ENCODE measurements at regions not wholly inside any gene's neighbourhood (a gene's known extent, or its start where the extent isn't known, plus 50 kb on each side); places are given as distances from the start of the nearest gene placed in this dataset.

DNA sequence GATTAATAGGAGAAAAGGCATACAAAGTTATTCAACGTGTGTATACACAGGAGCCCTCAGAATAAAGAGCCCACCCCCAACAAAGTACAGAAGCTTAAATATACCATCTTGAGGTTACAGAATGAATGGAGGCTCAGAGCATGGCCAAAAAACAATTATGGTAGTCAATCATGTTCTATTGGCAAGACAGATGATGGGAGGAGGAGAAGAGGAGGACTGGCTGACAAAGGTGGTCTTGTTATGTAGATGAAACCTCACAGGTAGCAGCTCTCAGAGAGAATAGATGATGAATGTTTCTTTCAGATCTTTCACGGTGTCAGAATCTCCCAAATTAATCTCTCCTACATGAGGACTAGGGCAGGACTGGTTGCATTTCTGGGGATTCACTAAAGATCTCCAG lies 66.0 kb downstream of the ARL4C start:
- no peak for DNase-seq (ENCODE audit: low spot score)
- no peak overlapping the region for H3K27ac ChIP-seq
- peaks cover 0 to 3% of the 10 kb centered on the region in 2 donors for H3K4me1 ChIP-seq
- H3K9me3 ChIP-seq = no peaks in the 10 kb centered on the region
- TF ChIP-seq, protein P1, sequence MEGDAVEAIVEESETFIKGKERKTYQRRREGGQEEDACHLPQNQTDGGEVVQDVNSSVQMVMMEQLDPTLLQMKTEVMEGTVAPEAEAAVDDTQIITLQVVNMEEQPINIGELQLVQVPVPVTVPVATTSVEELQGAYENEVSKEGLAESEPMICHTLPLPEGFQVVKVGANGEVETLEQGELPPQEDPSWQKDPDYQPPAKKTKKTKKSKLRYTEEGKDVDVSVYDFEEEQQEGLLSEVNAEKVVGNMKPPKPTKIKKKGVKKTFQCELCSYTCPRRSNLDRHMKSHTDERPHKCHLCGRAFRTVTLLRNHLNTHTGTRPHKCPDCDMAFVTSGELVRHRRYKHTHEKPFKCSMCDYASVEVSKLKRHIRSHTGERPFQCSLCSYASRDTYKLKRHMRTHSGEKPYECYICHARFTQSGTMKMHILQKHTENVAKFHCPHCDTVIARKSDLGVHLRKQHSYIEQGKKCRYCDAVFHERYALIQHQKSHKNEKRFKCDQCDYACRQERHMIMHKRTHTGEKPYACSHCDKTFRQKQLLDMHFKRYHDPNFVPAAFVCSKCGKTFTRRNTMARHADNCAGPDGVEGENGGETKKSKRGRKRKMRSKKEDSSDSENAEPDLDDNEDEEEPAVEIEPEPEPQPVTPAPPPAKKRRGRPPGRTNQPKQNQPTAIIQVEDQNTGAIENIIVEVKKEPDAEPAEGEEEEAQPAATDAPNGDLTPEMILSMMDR (IDR thresholded peaks at IDR 0.05) = no peak
- no peak overlapping the region for H3K4me3 ChIP-seq
- no peaks in the 10 kb centered on the region for H3K36me3 ChIP-seq
- H3K27me3 ChIP-seq = no peaks in the 10 kb centered on the region

- H3K4me3 ChIP-seq = no peak overlapping the region
- TF ChIP-seq, protein P1 (IDR thresholded peaks at IDR 0.05) = no peak
- H3K27me3 ChIP-seq = no peaks in the 10 kb centered on the region
- H3K4me1 ChIP-seq = no peaks in the 10 kb centered on the region
- no peaks in the 10 kb centered on the region for H3K36me3 ChIP-seq
- no peak for DNase-seq (ENCODE audit: low spot score)
- H3K9me3 ChIP-seq = no peaks in the 10 kb centered on the region
- H3K27ac ChIP-seq = no peak overlapping the region
Observed at GRCh38 chr2:234429265-234429664, 67.6 kb downstream of the ARL4C start.

DNA sequence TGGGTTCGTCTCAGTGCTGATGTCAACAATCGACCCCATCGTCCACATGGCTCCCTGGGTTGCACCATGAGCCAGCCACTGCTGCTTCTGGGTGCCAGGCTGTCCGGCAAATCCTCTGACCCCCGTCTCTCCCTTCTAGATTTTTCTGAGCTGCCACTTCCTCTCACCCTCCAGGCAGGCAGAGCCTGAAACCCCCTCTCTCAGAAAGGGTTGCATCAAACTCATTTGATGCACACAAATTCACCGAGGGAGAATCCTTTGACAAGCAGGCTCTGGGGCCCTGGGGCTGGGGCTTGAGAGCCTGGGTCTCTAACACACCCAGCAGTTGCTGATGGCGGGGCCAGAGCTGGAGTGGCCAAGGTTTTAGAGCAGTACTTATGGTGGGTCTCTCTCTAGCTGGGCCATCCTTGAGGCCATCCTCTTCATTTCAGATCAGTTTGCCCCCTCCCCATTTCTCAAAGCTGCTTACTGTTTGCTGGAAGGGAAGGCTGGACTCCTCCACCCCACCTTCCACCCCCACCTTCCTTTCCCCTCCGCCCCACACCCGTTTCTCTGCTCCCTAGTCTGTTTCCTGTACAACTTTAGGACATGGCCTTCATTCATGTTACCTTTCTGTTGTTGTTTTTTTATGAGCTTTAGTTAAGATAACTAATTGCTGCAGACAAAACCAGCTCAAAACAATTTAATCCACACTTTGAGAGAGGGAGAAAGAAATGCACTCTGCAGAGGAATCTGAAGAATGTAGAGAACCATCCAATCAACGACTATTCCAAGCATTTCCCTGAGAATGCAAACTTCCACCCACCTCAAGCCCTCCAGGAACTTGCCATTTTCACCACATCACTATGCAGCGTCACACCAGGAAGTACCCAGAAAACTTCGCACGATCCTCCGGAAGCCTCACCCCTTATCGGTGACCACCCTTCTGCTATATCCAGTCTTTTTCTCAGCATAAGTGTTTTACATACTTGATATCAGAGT lies 69.5 kb downstream of the ARL4C start:
- H3K36me3 ChIP-seq = no peaks in the 10 kb centered on the region
- no peak overlapping the region for H3K27ac ChIP-seq
- no peaks in the 10 kb centered on the region for H3K9me3 ChIP-seq
- no peak for DNase-seq (ENCODE audit: low spot score)
- no peaks in the 10 kb centered on the region for H3K27me3 ChIP-seq
- TF ChIP-seq, protein P1 (IDR thresholded peaks at IDR 0.05) = no peak
- H3K4me1 ChIP-seq = no peaks in the 10 kb centered on the region
- no peak overlapping the region for H3K4me3 ChIP-seq

- Histone ChIP-seq H3K4me1 (no peaks in the 10 kb centered on the region), H3K9me3 (no peaks in the 10 kb centered on the region), H3K4me3 (no peak overlapping the region), H3K36me3 (no peaks in the 10 kb centered on the region), H3K27ac (no peak overlapping the region), H3K27me3 (no peaks in the 10 kb centered on the region)
- TF ChIP-seq, protein P1 (IDR thresholded peaks at IDR 0.05) = no peak
- no peak for DNase-seq (ENCODE audit: low spot score)
Observed at GRCh38 chr2:234426616-234427015, 70.3 kb downstream of the ARL4C start.

GRCh38 chr2:234425639-234426603 lies 71.0 kb downstream of the ARL4C start:
- no peak for DNase-seq (ENCODE audit: low spot score)
- H3K9me3 ChIP-seq = no peaks in the 10 kb centered on the region
- no peaks in the 10 kb centered on the region for H3K4me1 ChIP-seq
- H3K27ac ChIP-seq = no peak overlapping the region
- H3K27me3 ChIP-seq = no peaks in the 10 kb centered on the region
- H3K36me3 ChIP-seq = no peaks in the 10 kb centered on the region
- TF ChIP-seq, protein P1 (IDR thresholded peaks at IDR 0.05) = no peak
- no peak overlapping the region for H3K4me3 ChIP-seq

Data from right atrium auricular region (tissue), 2 donors.